Forelimb muscle (tissue), 1 donor: ENCODE measurements at regions not wholly inside any gene's neighbourhood (a gene's known extent, or its start where the extent isn't known, plus 50 kb on each side); places are given as distances from the start of the nearest gene placed in this dataset.

ENCODE experiments used
- DNase-seq: peaks from one replicate; pipeline ENCODE4 v3.0.0-alpha.2; 2013; ENCODE audit warnings: low read depth

DNA sequence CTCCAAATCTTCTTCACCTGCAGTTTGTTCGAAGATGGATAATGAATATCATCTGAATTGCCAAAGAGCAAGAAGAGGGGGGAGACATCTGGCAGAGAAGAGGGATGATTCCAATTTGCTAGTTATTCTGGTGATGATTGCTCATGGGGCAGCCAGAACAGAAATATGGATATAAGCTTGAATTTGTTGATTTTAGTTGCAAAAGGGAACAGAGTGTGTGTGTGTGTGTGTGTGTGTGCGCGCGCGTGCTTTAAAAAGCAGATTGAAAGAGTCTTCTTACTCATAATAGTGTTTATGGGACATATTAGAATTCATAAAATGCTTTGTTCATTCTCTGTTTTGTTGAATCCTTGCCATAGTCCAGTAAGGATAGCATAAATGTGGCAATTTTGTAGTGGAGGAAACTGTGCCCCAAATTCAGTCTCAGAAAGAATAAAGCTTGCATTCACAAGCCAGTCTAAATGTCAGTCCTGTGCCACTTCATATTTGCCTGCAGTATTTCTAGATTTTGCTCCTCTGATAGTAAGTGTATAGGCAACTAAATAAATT, 436.3 kb upstream of the KLF4 start:
- no peak for DNase-seq

- no peak for DNase-seq
These were observed 432.7 kb upstream of the KLF4 start for GRCh38 chr9:107922260-107922659.

DNA sequence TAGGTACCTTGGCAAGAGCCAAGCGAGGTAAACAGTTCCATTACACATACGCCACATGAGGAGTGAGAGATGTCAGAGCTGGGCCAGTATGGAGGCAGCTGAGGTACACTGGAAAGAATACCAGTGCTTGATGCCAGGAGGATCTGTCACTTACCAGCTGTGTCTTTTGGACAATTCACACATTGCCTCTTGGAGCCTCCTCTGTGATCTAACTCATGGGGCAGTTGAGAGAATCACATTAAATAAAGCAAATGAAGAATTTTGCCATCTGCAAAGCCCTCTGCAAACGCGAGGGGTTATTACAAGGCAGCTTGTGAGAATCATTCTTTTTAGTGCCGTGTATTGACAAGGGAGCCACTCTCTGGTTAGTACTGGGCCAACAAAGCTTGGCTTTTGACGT, 429.7 kb upstream of the KLF4 start:
- DNase-seq = no peak

DNA sequence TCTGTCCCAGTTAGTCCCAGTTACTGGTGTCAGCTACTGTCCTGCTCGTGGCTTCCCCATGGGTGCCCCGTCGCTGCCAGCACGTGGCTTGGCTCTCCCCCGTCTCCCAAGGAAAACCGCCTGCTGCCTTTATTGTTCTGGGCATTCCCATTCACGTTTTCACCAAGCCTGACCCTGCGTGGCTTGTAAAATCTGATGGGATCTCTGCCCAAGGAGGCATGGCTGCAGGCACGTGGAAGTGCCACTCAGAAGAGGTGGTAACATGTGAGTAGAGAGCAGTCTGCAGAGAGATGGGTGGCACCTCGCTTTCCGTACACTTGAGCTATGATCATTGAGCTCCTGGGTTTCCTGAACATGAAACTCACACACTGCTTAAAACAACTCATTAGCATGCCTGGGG, 429.2 kb upstream of the KLF4 start:
- no peak for DNase-seq

DNA sequence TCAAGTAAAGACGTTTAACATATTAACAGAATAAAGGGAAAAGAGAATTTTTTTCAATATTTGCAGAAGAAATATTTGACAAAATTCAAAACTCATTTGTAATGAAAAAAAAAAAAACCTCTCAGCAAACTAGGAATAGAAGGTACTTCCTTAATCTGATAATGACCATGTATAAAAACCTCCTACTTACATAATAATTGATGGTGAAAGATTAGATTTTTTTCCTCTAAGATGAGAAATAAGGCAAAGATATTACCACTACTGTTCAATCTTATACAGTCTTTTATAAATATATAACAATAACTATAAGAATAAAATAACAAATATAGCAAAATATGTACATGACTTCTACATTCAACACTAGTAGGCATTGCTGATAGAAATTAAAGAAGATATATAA, 424.6 kb upstream of the KLF4 start:
- DNase-seq = no peak

- no peak for DNase-seq
These were observed 418.1 kb upstream of the KLF4 start for GRCh38 chr9:107907715-107908114.

GRCh38 chr9:107907255-107907654, 417.7 kb upstream of the KLF4 start:
- DNase-seq = no peak

DNA sequence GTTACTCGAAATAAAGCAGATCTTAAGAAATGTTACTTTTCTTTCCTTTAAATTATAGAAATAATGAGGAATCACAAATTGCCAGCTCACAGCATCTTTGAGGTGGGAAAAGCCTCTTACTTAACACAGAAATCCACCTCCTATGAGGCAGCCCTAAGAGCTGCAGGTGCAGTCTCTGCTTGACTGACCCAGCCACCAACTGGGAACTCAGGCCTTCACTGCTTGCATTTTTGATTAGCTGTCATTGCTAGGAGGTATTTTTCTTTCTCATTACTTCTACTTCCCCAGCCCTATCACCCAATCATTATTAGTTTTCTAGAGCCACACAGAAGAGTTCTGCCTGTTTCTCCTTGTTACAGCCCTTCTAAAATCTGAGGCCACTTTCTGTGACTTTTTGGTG, 416.5 kb upstream of the KLF4 start:
- DNase-seq = no peak

DNA sequence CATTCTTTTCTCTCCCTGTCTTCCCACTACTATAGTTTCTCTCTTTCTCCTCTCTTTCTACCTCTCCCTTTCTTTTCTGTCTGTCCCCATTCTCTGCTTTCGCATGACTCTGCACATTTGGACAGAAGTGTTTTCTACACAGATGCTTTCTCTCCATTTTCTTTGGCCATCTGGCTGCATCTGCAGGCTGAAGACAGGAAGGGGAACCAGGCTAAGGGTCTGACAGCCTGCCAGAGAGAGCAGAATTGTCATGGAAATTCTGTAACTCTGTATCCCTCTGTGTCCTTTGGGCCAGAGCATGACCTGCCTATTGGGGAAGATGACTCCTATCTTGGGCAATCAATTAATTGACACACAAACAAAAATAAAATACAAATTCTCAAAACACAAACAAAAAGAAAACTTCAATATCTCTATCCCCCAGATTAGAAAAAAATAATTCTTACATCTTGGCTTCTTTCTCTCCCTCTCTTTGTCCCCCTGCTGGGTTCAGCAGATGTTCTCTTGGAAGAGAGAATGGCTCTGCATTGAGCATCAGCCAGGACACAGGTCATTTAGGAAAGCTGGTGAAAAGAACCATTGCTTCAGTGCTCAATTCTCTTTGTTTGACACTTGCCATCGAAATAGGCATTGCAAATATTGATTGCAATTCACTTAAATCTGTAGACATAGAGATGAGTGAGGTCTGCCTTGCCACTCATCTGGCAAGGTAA, 415.9 kb upstream of the KLF4 start:
- no peak for DNase-seq

DNA sequence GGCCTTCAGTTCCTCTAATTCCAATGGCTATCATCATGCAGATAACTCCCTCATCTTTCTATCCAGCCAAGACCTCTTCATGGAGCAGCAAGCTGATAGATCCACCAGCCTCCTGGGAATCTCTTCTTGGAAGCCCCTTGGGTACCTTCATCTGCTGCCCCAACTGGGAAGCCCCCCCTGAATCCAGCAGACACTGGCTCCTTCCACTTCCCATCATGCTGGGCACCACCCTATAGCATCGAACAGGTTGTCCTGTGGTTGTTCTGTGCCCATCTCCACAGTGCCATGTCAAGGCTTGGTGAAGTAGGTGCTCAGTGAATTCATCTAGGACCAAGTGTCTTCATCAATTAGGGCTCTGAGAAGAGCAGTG, 410.4 kb upstream of the KLF4 start:
- no peak for DNase-seq

DNA sequence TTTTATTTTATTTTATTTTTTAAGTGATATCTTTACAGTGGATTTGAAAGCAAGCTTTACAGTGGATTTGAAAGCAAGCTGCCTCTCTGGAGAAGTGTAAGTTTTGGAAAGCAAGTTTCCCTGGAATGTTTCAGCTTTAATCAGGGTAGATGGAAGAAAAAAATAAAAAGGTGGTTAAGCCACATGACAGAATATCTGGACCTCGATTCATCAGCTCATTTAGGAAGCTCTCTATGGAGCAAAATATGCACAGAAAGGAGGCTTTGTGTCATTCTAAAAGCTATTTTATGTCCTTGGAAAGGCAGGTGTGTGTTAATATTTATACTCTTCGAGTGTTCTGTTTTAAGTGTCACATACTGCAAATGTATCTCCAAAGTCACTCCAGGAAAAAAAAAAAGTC, 409.2 kb upstream of the KLF4 start:
- DNase-seq = no peak

GRCh38 chr9:107896544-107896943, 407.0 kb upstream of the KLF4 start:
- DNase-seq = no peak

GRCh38 chr9:107895501-107896001, 406.0 kb upstream of the KLF4 start:
- no peak for DNase-seq

DNA sequence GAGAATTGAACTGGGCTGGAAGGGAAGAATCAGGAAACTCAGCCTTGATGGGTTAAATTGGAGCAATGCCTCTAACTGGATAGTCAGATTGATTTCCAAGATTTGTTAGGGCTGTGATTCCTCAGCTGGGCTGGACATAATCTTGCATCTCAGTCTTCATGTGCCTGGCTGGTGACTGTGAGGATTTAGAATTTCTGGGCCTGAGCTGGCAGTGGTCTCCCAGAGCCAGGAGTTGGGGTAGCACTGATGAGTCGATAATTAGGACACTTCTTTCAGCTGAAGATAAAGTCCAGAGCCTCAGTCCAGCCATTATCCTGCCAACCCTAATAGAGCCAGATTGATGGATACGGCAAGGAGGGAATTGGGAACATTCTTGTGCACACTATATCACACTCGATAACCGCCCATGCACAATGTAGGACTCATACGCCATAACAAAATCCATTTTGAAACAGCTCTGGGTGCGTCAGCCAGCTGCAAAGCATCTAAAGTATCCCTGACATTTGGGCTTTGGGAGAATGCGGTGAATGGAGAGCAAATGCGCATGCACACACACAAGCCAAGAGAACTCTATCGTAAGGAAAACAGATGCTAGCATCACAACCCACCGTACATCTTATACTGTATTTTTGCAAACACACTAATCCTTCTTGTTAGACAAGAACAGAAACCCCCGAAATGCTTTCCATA, 405.1 kb upstream of the KLF4 start:
- peak; percentile 90 for DNase-seq

- no peak for DNase-seq
These were observed 401.4 kb upstream of the KLF4 start for GRCh38 chr9:107890921-107891465.

- no peak for DNase-seq
These were observed 399.2 kb upstream of the KLF4 start for GRCh38 chr9:107888773-107889227.

DNA sequence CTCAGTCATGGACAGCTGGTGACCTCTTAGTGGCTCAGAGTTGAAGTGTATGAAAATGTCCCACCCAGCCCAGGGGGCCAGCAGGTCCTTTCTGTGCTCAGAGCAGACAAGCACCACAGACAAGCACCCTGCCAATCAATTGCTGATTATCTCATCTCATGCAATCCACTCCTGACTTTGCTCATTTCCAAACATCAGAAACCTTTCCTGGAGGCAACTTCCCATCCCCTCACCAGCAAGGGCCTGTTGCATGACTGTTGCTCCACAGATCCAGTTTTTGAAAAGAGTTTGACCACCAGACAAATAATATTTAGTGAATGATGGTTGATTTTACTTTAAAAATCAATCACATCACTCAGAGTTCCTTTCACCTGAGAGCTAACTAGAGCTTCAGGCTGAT, 397.3 kb upstream of the KLF4 start:
- DNase-seq = no peak

DNA sequence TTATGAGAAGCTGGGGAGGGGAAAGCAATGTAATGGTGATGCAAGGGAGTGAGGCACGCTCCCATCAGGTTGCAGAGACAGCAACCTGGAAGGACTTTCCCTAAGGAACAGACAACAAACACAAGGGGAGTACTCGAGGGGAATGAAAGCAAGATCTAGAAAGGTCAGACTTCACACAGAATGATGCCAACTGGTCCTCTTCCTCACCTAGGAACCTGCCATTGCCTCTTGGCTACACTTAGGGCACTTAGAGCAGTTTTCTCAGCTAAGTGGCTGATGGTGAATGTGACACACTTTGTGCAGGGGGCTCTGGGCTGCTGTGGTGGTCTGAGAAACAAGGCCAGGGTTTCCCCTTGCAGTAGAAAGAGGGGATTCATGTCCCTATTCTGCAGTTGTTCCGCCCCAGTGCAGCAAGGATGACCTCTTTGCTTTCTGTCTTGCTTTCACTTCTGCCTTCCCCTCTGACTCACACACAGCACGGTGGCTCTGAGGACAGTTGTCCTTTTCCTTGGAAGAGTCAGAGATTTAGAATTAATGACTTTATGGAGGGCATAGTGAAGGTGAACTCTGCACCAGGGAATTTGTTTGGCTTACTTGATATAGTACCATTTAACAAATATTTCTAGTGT, 394.0 kb upstream of the KLF4 start:
- no peak for DNase-seq

DNA sequence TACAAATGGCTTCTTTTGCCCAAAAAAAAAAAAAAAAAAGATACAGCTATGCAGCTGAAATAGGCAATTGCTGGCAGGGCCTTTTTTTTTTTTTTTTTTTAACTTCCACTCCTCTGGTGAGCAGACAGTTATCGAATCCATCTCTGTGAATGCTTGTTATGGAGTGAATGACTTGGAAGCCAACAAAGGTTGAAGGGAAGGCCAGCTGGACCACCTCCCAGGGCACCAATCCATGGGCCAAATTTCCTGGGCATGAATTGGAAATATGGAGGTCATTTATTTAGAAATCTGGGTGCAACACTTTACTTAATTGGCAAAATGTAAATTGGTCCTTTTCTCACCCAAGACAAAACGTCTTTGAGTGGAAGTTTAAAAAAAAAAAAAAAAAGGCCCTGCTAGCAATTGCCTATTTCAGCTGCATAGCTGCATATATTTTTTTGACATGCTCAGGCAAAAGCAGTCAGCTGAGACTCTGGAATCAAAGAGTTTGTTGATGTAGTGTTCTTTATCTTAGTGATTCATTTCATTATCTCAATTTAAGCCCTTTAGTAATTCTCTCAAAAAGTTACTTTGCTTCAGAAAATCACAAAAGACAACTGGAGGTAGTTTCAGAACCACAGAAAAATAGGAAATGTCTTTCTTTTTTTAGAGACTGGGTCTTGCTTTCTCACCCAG, 392.2 kb upstream of the KLF4 start:
- no peak for DNase-seq

DNA sequence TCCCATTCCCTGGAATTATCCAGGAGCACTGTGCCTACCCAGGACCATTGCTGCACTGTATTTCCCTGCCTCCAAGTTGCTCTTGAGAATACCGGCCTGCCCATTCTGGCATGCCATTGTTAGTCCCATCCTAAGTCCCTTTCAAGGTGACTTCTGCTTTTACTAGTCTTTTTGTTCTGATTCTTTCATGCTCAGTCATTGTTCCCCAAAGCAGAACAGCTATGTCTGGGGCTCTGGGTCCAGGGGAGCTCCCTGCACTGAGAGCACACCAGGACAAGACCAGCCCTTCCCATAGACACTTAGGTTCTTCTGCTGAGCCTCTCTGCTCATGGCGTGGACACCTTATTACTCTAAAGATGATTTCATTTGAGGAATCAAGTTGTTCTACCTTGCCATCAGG, 388.9 kb upstream of the KLF4 start:
- DNase-seq = no peak

DNA sequence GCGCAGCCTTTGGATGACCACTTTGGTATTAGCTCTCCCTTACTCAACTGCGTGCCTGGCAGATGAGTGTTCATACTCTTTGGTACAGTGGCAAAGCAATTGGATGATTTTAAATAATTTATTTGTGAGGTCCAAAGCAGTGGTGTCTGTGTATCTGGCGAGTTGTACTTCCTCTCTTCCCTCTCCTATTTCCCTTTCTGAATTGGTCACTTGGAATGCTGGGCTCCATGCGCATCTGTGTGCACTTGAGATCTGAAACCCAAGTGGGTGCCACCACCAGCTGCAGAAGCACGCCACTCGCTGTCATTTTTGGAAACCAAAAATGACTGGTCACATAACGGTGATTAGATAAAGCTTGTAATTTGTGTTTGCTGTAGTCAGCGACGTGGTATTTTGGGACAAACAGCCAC, 386.0 kb upstream of the KLF4 start:
- no peak for DNase-seq
